A673 (cell line): ENCODE measurements at regions not wholly inside any gene's neighbourhood (a gene's known extent, or its start where the extent isn't known, plus 50 kb on each side); places are given as distances from the start of the nearest gene placed in this dataset.

Experiments
- CTCF ChIP-seq: fragments of 300-800, 200-600 bp; sonication (generic); conservative IDR thresholded peaks from 2 replicates; pipeline ENCODE4 v1.5.1; 2017; ENCODE audit warnings: low read depth, mild to moderate bottlenecking, antibody characterized with exemption, low read length, moderate library complexity, mixed read lengths
- EZH2 ChIP-seq: fragments of 200-600 bp; sonication (generic); IDR thresholded peaks from 2 replicates; pipeline ENCODE4 v1.6.1; 2017; ENCODE audit warnings: borderline replicate concordance, low read depth, mild to moderate bottlenecking, mixed read lengths, antibody characterized with exemption, low read length; ENCODE audit not compliant: poor library complexity, severe bottlenecking

DNA sequence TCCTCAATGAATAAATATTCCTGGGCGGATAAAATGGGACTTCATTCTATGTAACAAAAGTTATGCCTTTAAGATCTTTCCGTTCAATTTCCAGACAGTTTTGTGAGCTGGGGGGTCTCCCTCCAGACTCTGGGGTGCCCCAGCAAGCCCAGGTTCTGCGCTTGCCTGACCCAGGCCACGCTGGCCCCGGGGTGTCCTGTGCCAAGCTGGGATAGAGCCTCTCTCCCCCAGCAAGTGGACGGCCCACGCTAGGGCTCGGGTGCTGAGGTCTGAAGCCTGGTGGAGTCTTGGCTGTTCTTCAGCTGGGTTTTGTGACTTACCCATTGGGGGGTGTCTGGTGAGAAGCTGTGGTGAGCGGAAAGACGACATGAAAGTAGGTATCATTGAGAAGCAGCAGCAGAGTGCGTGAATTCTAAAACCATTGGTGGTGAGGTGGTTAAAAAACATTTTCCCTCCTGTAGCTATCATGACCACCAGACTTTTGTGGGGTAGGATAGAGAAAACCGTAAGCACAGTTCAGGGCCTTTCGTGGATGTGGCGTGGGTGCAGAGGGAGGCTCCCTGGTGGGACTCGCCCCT lies 346.8 kb downstream of the ANAPC1 start:
- no peak for TF ChIP-seq CTCF
- TF ChIP-seq EZH2: no peak
